ENCODE measurements at regions not wholly inside any gene's neighbourhood (a gene's known extent, or its start where the extent isn't known, plus 50 kb on each side); places are given as distances from the start of the nearest gene placed in this dataset.

DNA sequence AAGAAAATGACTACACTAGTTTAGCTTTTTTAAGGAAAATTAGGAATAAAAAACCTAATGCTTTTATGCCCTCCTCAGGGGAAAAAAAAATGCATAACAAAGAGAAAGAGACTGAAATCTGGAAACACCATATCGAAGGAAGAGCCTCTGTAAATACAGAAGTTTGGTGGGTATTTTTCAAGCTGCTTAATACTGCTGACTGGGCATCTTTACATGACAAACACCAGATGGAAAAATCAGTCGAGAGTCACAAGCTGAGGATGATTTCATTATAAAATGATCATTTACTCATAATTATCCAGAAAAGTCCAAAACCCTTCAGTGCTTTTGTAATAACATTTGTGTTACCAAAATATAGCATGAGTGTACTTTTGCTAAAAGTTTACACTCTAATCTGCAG lies 1600.7 kb upstream of the ACVR2A start:
- DNase-seq = no peak

DNA sequence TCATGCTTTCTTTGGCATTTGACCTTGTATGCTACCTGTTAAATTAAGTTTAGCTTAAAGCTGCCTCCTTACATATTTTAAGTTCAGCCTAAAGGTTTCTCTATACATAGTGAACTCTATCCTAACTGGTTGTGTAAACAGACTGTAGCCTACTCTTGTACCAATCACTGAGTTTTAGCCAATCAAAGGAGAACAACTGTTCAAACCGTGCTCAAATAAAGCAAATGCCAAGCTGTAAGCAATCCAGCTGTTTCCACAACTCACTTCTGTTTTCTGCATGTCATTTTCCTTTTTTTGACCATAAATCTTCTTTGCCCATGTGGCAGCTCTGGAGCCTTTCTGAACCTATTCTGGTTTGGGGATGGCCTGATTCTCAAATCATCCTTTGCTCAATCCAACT lies 1603.8 kb upstream of the ACVR2A start:
- no peak for DNase-seq

DNA sequence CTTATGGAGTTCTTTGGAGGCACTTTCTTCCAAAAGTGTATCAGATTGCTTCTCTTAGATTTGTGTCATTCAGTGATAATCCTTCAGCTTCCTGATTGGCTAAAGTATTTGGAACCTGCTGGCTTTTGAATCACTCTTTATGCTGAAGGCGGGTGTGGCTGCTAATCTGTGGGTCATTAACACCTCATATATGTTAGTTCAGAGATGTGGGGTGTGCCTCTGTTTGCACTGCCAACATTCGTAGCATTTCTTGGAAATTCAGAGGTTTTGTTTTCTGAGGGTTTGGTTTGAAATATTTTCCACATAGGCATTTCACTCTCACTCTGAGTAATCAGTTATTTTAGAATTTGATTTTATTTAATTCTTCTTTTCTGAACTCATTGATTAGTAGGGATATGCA lies 1604.4 kb upstream of the ACVR2A start:
- no peak for DNase-seq

DNA sequence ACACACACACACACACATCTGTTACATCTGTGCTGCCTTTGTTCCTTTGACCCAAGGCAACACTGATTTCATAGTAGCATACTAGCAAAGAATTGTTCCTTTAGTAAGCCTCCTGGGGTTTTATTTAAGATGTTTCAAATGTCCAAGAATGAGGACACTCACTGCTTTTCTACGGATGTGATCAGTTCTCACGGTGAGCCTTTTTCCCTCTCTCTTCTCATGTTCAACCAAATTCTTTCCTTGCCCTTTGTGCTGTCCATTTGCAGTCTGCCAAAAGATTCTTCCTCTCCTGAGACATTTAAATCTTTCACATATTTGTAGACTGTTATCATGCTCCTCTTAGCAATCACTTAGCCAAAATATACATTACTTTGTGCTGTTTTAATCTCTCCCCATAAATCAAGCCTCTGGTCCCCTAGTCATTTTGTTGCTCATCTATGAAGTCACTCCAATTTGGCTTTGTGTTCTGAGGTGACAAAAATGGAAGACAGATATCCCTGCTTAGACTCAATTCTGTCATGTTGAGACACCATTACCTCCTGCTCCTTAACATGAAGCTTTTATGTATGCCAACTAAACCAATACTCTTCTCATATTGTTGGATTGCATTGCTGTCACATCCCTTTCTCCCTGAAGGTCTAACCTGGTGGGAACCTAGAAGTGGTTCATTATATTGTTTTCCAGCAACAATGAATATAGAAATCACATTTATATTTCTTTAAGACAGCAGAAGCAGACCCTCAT lies 1605.3 kb upstream of the ACVR2A start:
- no peak for DNase-seq

DNA sequence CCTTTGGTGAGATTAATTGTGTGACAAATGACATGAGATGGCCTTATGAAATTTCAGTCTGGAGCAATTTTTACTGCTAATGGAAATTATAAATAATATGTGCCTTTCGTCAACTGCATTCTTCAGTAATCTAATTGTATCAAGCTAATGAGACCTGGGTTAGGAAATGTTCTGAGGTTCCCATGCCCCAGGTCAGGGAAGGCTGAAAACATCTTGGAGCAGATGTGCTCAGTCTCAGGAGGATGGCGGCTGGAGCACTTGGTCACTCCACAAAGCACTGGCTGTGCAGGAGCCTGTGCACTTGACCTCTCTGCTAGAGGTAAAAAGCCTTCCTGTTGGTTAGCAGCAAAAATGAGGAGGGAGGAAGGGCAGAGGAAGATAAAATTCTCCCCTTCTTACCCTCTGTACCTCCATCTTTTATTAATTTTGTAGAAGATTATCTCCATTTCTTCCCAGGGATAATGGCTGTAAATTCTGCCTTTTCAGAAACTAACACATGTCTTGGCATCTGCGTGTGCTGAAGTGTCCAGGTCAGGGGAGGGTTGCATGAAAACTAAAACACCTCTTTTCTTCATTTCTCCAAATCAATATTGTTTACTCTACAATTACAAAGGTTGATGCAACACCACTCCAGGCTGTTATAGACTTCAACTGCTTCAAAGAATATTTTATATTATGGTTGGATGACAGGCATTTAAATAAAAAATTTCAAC lies 1606.4 kb upstream of the ACVR2A start:
- no peak for DNase-seq

DNA sequence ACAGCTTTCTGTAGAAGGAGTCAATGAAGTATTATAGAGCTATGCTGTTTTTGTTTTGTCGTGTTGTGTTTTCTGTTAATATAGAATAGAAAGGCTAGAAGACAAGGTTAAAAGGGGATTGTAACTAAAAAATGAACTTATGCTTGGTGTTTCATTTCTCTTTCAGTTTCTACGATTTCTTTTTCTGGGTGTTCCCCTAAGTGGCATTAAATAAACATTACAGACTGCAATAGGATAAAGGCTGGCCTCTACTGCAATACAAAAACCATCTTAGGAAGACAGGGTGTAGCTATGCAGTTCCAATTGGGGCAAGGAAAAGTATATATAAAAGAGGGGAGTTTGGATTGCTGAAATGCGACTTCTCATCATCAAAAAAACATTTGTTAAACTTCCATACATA lies 1609.7 kb upstream of the ACVR2A start:
- DNase-seq = no peak

DNA sequence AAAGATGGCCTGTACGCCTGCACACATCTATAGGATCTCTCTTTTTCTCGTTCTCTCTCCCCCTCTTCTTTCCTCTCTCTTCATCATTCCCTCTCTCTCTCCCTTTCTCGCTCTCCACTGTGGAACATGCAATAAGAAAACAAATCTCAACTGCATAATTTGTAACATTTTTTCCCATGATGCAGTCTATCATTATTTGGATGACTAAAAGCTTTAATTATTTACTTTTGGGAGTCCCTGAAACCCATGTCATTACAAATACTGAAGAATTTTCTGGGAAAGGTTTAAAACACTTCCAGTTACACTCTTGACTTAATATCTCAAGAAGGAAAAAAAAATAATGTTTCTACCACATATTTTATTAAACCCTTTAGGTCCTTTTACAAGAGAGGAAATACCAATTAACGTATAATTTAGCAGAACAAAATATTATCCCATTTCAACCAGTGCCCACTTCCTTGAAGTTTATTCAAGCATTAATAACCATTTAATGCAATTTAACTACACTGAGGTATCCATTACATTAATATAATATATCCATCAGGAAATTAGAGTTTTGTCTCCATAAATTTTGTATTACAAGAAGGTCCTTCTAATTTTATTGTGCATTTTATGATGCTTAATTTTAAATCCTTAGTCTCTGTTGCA lies 1615.2 kb upstream of the ACVR2A start:
- no peak for DNase-seq

DNA sequence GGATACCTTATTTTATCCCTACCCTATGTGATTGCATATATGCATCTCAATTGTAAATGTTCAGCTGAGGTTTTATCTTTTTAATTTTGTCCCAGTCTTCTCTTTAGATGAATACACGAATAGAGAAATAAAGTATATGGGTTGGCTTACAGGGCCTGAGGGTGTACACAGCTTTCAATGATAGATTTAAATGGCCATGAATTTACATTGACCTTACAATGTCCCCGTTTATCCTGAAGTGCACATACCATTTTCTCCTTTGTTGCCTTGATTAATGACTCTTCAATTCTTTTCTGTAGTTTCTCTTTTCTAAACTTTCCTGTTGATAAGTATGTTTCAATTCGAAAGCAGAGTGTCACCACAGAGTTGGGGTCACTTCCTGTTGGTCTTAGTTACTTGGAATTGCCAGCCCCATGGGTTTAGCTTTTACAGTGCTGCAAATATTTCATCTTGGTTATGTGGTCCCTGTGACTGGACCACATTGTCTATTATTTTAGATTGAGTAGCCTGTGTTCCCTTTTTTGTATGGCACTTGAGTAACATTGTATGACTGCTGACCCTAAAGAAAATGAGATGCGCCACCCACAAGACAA lies 1616.3 kb upstream of the ACVR2A start:
- no peak for DNase-seq

DNA sequence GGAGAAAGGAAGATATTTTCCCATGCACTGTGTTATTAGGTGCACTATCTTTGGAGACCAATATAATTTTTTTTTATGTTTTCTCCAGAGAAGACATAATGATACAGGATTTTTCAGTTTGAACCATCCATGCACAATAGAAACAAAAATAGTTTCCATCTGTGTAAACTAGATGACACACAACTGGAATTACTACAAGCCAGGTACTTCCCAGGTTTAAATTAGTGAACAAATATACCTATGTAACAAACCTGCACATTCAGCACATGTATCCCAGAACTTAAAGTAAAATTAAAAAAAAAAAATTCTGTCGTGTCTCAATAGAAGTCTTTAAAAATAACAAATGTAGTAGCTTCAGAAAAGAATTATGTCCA lies 1616.8 kb upstream of the ACVR2A start:
- no peak for DNase-seq

DNA sequence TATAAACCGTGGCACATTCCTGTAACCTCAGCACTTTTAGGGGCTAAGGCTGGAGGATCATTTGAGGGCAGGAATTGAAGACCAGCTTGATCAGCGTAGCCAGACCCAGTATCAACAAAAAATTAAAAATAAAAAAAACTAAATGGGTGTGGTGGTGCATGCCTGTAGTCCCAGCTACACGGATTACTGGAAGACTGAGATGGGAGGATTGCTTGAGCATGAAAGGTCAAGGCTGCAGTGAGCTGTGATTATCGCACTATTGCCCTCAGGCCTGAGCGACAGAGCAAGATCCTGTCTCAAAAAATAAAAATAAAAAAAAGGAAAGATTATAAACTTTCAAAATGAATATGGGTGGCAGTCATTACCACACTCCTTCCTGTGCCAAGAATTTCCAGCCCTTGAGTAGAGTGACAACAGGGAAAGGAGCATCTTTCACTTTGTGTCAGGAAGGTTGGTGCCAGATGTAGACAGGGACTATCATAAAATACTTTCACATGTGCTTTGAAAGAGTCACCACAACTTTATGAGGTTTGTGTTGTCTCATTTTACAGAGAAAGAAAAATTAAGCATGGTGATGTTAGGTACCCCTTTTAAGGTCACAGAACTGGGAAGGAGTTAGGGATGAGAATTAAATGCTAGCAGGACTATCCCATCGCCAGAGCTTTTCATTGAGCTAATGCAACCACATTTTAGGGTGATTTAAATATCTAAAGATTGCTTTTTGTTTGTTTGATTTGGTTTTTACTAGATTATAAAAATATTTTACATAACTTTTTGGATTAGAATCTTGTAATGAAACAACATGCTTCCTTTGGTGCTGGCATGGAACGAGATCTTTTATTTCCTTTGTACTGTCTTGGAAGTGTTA lies 1617.4 kb upstream of the ACVR2A start:
- DNase-seq = no peak

DNA sequence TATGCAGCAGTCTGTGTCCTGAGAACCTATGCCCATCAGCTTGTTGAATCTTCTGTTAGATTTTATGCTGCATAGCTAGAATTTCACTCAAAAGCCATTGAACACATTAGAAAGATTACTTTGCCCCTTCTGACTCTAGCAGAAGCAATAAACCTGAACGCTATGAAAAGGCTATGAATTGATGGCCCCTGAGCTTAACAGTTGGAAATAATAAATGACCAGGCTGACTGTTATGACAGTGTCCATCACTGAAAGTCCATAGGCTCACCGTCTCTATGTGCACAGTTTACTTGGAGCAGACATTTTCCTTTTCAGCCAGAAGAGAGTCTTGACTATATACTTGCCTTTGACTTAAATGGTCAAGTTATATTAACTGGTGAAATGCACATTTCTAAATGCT lies 1618.8 kb upstream of the ACVR2A start:
- DNase-seq = no peak

DNA sequence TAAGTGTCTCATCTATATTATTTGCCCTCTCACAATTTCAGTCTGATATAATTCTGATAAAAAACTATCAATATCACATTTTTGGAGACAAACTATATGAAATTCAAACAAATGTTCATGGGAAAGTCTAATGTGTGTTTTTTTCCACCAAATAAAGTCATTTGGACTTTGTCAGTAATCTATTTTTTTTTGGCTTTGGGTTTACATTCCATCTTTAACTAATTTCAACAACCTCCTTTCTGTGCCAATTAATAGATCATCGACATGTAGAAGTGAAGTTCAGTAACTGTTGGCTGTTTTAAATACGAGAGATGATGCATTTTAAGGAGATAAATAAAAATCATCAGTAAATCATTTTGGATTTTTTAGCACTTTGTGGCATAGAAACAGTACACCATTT lies 1623.0 kb upstream of the ACVR2A start:
- DNase-seq = no peak

DNA sequence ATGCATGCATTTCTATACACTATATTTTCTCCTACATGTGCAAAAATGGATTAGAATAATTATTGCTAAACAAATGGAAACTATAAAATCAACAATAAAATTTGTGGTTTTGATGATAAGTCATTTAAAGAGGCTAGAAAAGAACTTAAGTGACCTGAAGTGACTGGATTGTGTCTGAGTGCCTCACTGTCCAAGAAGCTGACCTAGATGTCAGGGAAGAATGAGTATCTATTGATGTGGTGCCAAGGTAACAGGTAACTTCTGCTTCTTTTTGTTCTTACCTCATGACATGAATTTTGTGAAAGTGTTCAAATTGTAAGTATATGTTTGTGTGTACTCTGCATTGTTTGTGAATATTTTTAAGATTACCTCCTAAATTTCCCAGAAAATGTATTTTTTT lies 1623.9 kb upstream of the ACVR2A start:
- DNase-seq = no peak

DNA sequence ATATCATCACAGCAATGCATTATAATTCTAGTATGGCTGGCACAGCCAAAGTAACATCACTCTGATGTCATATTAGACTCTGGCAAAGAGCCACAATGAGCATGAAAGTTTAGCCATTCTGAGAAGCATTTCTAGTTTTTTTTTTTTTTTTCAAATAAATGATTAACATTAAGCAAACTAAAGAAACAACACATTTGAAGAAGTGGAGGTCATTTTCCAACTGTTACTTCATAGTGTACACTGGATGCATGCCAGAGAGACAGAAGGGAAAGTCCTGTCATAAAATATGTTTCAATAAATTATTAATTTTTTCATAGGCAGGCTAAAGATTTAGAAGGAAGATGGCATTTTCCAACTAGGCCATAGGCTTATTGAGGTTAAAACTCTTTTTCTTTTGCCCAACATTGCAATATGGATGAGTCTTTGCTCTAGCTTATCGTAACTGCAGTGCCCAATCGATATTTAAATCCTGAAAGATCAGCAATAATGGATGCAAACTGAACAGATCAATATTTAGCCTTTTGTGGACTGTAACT lies 1630.4 kb upstream of the ACVR2A start:
- no peak for DNase-seq

DNA sequence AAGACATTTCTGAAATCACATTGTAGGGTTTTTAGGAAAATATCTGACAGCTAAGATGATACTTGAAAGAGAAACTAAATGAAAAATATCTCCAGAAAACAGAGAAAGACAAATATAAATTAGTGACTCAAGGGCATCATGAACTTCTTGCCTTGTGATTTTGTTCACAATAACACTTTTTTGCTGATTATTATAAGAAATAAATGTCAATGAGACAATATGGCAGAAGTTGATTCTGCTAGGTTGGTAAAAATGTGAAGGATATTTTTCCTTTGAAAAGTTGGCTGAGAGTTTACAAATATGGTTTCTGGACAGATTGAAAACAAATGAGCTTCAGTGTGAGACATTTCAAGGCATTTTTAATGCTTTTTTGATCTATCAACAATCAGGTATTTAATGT lies 1631.2 kb upstream of the ACVR2A start:
- no peak for DNase-seq

DNA sequence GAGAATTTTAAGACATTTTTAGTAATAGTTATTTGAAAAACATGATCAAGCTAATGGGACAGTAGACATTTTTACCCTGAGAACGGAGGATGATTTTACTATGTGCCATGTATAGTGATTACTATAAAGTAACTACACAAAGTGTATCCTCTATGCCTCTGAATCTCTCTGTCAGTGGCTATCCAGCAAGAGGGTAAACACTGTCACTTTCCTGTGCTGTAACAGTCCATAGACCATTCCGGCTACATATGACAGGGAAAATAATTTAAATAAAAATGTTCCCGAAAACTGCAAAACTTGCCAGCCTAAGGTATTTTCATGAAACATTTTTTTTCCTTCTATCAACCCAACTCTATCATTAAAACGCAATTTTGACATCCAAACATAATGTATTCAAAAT lies 1632.2 kb upstream of the ACVR2A start:
- no peak for DNase-seq

DNA sequence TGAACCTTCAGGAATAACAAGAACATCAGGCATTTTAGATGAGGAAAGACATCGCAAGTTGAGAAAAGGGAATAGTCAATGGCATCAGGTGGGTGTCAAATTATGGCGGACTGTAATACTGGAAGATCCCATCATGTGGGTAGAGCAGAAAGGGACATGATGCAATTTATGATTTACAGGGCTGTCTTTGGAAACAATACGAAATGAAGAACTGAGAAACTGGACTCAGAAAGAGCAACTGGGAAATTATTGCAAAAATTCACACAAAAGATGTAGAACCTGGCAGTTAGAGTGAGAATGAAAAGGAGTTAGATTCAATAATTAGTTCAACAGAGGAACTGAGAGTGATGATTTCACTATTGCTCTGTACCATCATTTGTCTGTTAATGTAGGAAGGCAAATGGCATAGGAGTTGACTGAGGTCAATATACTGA lies 1635.0 kb upstream of the ACVR2A start:
- DNase-seq = no peak

DNA sequence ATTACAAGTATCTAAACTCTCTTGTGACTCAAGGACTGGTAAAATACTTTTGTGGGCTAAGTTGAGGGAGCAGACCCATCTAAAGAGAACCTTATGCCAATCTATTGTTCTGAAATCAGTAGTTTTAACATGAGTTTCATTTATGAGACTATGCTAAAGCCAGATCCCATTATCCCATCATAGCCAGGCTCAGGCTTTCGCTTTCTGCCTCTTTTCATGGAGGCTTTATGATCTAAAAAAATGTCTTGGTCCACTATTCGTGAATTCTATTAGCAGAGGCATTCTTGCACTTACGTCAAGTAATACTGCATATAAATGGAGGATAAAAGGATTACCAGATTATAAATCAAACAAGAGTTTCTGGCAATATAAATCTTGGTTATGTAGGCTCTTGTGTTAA lies 1636.9 kb upstream of the ACVR2A start:
- DNase-seq = no peak

DNA sequence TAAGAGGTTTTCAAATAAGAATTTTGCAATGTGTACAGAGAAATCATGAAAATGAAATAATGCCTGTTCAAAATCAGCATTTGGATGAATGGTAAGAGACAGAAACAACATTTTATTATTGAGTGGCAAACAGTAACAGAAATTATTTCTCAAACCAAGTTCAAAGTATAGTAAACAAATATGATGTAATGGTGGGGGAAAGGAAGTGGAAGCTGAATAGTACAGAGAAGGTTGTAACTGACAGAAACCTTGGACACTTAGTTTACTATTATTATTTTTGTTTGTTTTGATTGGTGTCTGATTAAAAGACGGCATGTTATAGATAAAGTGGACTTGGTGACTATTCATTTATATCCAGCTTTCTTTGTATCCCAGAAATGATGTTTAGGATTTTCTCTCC lies 1637.4 kb upstream of the ACVR2A start:
- no peak for DNase-seq

DNA sequence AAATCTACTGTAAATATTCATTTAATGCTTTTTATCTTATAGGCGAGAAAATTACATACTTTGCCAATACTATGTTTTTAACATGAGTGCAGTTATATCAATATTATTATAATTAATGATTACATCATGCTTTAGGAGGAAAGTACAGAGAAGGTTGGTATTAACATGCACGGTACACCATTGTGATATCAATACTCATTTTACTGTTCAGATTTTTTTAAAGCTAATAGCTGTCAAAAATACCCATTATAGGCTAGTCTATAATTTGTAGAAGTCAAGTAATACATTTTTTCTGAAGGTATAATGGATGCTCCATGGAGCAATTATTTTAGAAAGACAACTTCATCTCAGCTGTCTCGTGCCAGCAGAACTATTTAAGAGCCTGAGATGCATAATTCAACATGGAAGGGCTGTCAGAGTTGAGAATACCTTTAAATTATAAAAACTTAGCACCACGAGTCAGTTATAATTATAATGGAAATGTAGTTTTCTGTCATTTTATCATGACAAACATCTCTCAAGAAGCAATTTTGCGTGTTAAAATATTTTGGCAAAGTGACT lies 1641.7 kb upstream of the ACVR2A start:
- DNase-seq = no peak

DNA sequence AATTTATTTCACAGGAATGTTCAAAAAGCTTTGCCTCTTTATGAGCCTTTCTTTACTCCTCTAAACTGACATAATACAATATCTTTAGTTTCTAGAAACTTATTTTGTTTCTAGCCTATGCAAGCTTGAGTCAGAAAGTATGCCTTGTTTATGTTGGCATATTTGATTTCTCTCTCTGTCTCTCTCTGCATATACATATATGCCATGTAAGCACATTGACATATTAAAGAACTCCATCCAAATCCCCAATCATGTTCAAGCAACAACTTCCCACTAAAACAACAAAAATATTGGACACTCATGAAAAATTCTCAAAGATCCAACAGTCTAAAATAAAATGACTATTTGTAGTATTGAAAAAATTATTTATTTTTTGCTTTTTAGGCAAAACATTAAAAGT lies 1651.2 kb upstream of the ACVR2A start:
- no peak for DNase-seq

DNA sequence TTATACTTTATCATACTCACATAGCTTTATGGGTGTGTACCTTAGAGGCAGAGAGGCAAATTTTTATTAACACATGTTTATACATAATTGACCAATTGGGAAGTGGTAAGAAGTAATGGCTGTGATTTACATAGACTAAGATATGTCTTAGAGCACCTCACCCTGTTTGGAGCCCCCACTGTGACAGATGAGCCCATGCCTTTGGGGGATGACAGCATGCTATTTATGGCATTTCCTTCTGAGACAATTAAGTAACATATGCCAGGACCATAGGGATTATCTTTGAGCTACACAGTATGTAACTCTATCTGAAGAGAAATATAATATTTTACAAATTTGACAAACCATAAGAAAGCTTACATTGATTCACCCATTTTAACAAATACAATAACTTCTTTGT lies 1655.3 kb upstream of the ACVR2A start:
- DNase-seq = no peak
